ENCODE measurements at regions not wholly inside any gene's neighbourhood (a gene's known extent, or its start where the extent isn't known, plus 50 kb on each side); places are given as distances from the start of the nearest gene placed in this dataset.

GRCh38 chr7:21092766-21093702, 306.3 kb upstream of the SP8 start:
- DNase-seq (ENCODE audit: low spot score), result no peak

- DNase-seq (ENCODE audit: low spot score), result no peak
Observed at GRCh38 chr7:21094589-21094988, 307.9 kb upstream of the SP8 start.

GRCh38 chr7:21099432-21099831, 312.7 kb upstream of the SP8 start:
- DNase-seq (ENCODE audit: low spot score), result no peak

GRCh38 chr7:21099955-21100354, 313.3 kb upstream of the SP8 start:
- no peak for DNase-seq (ENCODE audit: low spot score)

- DNase-seq (ENCODE audit: low spot score), result no peak
Observed at GRCh38 chr7:21101541-21101940, 314.9 kb upstream of the SP8 start.

GRCh38 chr7:21103426-21104123, 316.9 kb upstream of the SP8 start:
- DNase-seq (ENCODE audit: low spot score), result no peak

GRCh38 chr7:21104124-21104500, 317.4 kb upstream of the SP8 start:
- DNase-seq (ENCODE audit: low spot score), result no peak

GRCh38 chr7:21106296-21106732, 319.6 kb upstream of the SP8 start:
- no peak for DNase-seq (ENCODE audit: low spot score)

GRCh38 chr7:21107101-21107500, 320.4 kb upstream of the SP8 start:
- no peak for DNase-seq (ENCODE audit: low spot score)

- DNase-seq (ENCODE audit: low spot score), result no peak
Observed at GRCh38 chr7:21108182-21108581, 319.7 kb upstream of the SP4 start.

- no peak for DNase-seq (ENCODE audit: low spot score)
Observed at GRCh38 chr7:21113609-21114415, 314.1 kb upstream of the SP4 start.

GRCh38 chr7:21123586-21123985, 304.3 kb upstream of the SP4 start:
- DNase-seq (ENCODE audit: low spot score), result no peak

- DNase-seq (ENCODE audit: low spot score), result no peak
Observed at GRCh38 chr7:21125297-21125696, 302.6 kb upstream of the SP4 start.

- DNase-seq (ENCODE audit: low spot score), result no peak
Observed at GRCh38 chr7:21128062-21128817, 299.6 kb upstream of the SP4 start.

- no peak for DNase-seq (ENCODE audit: low spot score)
Observed at GRCh38 chr7:21131897-21132296, 296.0 kb upstream of the SP4 start.

GRCh38 chr7:21134631-21135030, 293.3 kb upstream of the SP4 start:
- DNase-seq (ENCODE audit: low spot score), result no peak

- DNase-seq (ENCODE audit: low spot score), result no peak
Observed at GRCh38 chr7:21135437-21135836, 292.4 kb upstream of the SP4 start.

- no peak for DNase-seq (ENCODE audit: low spot score)
Observed at GRCh38 chr7:21137640-21138039, 290.2 kb upstream of the SP4 start.

GRCh38 chr7:21140622-21141021, 287.3 kb upstream of the SP4 start:
- DNase-seq (ENCODE audit: low spot score), result no peak

- no peak for DNase-seq (ENCODE audit: low spot score)
Observed at GRCh38 chr7:21141476-21141875, 286.4 kb upstream of the SP4 start.

GRCh38 chr7:21142081-21142480, 285.8 kb upstream of the SP4 start:
- no peak for DNase-seq (ENCODE audit: low spot score)
